Gastroesophageal sphincter (tissue), 3 donors: ENCODE measurements at regions not wholly inside any gene's neighbourhood (a gene's known extent, or its start where the extent isn't known, plus 50 kb on each side); places are given as distances from the start of the nearest gene placed in this dataset.

ENCODE experiments used
- EP300 ChIP-seq: sonication (generic); formaldehyde crosslinking; IDR thresholded peaks from one replicate; pipeline ENCODE4 v1.6.1; 2017; ENCODE audit warnings: antibody characterized with exemption, mild to moderate bottlenecking
- POLR2A ChIP-seq, 2 donors: fragments of 450-650 bp; IDR thresholded peaks; one replicate each; pipeline ENCODE4 v1.6.1; 2017; ENCODE audit warnings: antibody characterized with exemption in 2 of 2, mild to moderate bottlenecking in 2 of 2, moderate library complexity in 1 of 2
- POLR2AphosphoS5 ChIP-seq: sonication (generic); formaldehyde crosslinking; IDR thresholded peaks from one replicate; pipeline ENCODE4 v1.6.1; 2017; ENCODE audit warnings: antibody characterized with exemption
- TF ChIP-seq, protein P1 (sequence below), 4 experiments: fragments of 200-600 bp in 2 of 4; fragments of 450-650 bp in 2 of 4; sonication (generic) in 1 of 4; IDR thresholded peaks; one replicate each; pipeline ENCODE4 v1.5.1; 2017 to 2019; ENCODE audit warnings: antibody characterized with exemption in 4 of 4, mild to moderate bottlenecking in 2 of 4, moderate library complexity in 2 of 4

DNA sequence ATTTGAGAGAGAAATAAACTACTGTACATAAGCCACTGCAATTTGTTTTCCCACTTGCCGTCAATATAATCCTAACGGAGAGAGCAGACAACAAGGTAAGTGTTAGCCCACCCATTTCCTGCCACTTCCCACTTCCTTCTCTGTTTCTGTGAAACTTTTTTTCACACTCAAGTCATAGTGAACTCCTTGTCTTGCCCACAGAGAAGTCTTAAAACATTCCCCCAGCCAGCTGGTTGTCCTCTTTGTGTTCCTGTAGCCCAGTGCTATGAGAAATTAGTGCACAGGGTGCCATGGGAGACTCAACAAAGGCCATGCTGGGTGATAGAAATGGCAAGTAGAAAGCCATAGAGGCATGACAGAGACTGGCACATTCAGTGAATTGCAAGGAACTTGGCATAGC is 208.6 kb downstream of the BLID start:
- TF ChIP-seq, protein P1, sequence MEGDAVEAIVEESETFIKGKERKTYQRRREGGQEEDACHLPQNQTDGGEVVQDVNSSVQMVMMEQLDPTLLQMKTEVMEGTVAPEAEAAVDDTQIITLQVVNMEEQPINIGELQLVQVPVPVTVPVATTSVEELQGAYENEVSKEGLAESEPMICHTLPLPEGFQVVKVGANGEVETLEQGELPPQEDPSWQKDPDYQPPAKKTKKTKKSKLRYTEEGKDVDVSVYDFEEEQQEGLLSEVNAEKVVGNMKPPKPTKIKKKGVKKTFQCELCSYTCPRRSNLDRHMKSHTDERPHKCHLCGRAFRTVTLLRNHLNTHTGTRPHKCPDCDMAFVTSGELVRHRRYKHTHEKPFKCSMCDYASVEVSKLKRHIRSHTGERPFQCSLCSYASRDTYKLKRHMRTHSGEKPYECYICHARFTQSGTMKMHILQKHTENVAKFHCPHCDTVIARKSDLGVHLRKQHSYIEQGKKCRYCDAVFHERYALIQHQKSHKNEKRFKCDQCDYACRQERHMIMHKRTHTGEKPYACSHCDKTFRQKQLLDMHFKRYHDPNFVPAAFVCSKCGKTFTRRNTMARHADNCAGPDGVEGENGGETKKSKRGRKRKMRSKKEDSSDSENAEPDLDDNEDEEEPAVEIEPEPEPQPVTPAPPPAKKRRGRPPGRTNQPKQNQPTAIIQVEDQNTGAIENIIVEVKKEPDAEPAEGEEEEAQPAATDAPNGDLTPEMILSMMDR (IDR thresholded peaks at IDR 0.05), result no peak
- TF ChIP-seq POLR2A (IDR thresholded peaks at IDR 0.05) (no peak), POLR2AphosphoS5 (no peak), EP300 (no peak)
